ENCODE measurements at regions not wholly inside any gene's neighbourhood (a gene's known extent, or its start where the extent isn't known, plus 50 kb on each side); places are given as distances from the start of the nearest gene placed in this dataset.
"Not testable (repeated sequence)": the region's sequence is repeated elsewhere in the genome, so short reads cannot be mapped to it uniquely, and the experiment has no call there.

GRCh38 chr1:148392505-148392904, 90.6 kb downstream of the PPIAL4G start:
- H3K4me3 ChIP-seq; H3K4me1 ChIP-seq (ENCODE audit: low read depth); DNase-seq (ENCODE audit: low read depth in 1 of 2, low spot score in 1 of 2); H3K36me3 ChIP-seq; H3K27me3 ChIP-seq; H3K27ac ChIP-seq; H3K9me3 ChIP-seq (ENCODE audit: low read depth): not testable (repeated sequence)

DNA sequence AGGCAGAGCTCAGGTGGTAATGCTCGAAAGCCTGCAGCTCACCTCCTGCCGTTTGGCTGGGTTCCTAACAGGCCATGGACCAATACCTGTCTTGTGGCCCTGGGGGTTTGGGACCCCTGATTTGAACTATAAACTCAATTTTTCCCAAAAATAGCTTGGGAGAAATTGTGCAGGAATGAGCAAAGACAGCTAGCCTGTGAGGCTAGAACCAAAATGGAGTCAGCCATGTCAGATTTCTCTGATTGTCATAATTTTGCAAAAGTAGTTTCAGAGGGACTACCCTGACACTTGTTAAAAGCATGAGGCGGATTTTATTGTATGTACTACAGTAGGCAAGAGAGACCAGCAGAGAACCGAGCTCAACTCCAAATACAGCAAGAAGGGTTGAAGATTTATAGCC, 91.8 kb downstream of the PPIAL4G start:
- not testable (repeated sequence) for H3K36me3 ChIP-seq; DNase-seq (ENCODE audit: low read depth in 1 of 2, low spot score in 1 of 2); H3K27me3 ChIP-seq; H3K9me3 ChIP-seq (ENCODE audit: low read depth); H3K27ac ChIP-seq; H3K4me3 ChIP-seq; H3K4me1 ChIP-seq (ENCODE audit: low read depth)

DNA sequence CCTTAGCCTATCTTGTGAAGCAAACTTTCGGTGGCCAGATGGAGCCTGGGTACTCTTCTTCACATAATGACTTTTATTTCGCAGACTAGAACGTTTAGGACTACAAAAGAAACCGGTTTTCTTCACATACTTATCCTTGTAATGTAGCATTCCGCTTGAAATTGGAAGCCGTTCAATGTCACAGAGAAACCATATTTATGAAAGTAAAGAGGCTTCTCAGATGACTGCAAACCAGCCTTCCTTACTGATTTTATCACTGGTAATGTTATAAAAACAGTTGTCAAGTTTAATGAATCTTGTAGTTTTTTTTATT, 94.1 kb downstream of the PPIAL4G start:
- H3K4me3 ChIP-seq, result peak overlapping the region; percentile 16
- H3K27me3 ChIP-seq, result no peaks in the 10 kb centered on the region
- no peaks in the 10 kb centered on the region for H3K36me3 ChIP-seq
- no peaks in the 10 kb centered on the region for H3K4me1 ChIP-seq (ENCODE audit: low read depth)
- DNase-seq (ENCODE audit: low read depth in 1 of 2, low spot score in 1 of 2), result no peak
- TF ChIP-seq, protein P1, sequence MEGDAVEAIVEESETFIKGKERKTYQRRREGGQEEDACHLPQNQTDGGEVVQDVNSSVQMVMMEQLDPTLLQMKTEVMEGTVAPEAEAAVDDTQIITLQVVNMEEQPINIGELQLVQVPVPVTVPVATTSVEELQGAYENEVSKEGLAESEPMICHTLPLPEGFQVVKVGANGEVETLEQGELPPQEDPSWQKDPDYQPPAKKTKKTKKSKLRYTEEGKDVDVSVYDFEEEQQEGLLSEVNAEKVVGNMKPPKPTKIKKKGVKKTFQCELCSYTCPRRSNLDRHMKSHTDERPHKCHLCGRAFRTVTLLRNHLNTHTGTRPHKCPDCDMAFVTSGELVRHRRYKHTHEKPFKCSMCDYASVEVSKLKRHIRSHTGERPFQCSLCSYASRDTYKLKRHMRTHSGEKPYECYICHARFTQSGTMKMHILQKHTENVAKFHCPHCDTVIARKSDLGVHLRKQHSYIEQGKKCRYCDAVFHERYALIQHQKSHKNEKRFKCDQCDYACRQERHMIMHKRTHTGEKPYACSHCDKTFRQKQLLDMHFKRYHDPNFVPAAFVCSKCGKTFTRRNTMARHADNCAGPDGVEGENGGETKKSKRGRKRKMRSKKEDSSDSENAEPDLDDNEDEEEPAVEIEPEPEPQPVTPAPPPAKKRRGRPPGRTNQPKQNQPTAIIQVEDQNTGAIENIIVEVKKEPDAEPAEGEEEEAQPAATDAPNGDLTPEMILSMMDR (IDR thresholded peaks at IDR 0.05; ENCODE audit: low read depth, low read length), result no peak
- H3K9me3 ChIP-seq (ENCODE audit: low read depth), result no peaks in the 10 kb centered on the region
- peak overlapping the region; percentile 64 for H3K27ac ChIP-seq

DNA sequence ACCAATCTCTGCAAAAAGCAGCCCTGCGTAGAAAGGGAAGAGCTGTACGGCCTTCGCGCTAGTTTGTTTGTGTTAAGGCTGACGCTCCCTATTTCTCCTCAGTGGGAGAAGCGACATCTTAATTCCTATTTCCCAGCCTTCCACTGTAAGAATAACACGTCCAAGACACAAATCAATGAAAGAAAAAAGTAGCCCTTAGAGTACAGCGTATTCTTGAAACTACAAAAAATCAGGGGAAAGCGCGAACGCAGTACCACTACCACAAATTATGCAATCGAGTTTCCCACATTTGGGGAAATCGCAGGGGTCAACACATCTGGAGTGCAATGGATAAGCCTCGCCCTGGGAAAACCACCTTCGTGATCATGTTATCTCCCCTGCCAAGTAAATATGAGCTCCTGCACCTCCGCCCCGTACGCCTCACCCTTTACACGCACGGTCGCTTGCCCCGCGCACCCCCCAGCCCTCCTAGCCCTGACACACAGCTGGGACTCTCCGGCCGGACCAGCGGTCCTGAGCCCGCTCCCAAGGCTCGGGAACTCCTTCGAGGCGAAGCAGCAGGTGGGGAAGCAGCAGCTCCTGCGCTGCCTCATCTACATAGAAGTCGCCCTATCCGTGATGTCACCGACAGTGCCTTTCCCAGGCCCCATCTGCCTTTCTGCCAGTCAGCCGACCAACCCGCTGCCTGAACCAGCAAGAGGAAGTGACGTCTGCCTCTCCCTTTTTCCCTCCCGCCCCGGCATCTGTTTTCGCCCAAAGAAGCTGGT, 94.7 kb downstream of the PPIAL4G start:
- TF ChIP-seq, protein P1 (IDR thresholded peaks at IDR 0.05; ENCODE audit: low read depth, low read length), result no peak
- no peaks in the 10 kb centered on the region for H3K27me3 ChIP-seq
- H3K4me1 ChIP-seq (ENCODE audit: low read depth), result no peaks in the 10 kb centered on the region
- no peaks in the 10 kb centered on the region for H3K36me3 ChIP-seq
- H3K9me3 ChIP-seq (ENCODE audit: low read depth), result no peaks in the 10 kb centered on the region
- peak; percentile 64 to 95 for DNase-seq (ENCODE audit: low read depth in 1 of 2, low spot score in 1 of 2)
- peak overlapping the region; percentile 16 for H3K4me3 ChIP-seq
- peak overlapping the region; percentile 64 for H3K27ac ChIP-seq

DNA sequence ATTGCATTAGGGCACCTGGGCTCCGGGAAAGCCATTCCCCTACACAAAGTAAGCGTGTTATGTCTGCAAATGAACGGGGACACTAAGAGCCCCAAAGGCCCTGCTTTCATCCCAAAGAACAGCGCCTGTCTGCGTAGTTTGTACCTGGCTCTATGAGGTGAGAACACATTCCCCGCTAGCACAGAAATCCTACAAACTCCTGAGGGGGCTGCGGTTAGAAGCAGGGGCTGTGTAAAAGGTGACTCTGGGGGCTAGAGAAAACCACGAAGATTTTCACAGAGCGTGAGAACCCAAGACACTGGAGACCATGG, 95.2 kb downstream of the PPIAL4G start:
- not testable (repeated sequence) for H3K27ac ChIP-seq

GRCh38 chr1:148387122-148387948, 95.8 kb downstream of the PPIAL4G start:
- not testable (repeated sequence) for H3K36me3 ChIP-seq; H3K4me1 ChIP-seq (ENCODE audit: low read depth); DNase-seq (ENCODE audit: low read depth in 1 of 2, low spot score in 1 of 2); H3K27me3 ChIP-seq; H3K4me3 ChIP-seq; H3K9me3 ChIP-seq (ENCODE audit: low read depth); H3K27ac ChIP-seq

More for the DNA sequence above, 95.2 kb downstream of the PPIAL4G start:
- not testable (repeated sequence) for H3K4me3 ChIP-seq; H3K36me3 ChIP-seq; H3K27me3 ChIP-seq; H3K9me3 ChIP-seq (ENCODE audit: low read depth); H3K4me1 ChIP-seq (ENCODE audit: low read depth); DNase-seq (ENCODE audit: low read depth in 1 of 2, low spot score in 1 of 2)

DNA sequence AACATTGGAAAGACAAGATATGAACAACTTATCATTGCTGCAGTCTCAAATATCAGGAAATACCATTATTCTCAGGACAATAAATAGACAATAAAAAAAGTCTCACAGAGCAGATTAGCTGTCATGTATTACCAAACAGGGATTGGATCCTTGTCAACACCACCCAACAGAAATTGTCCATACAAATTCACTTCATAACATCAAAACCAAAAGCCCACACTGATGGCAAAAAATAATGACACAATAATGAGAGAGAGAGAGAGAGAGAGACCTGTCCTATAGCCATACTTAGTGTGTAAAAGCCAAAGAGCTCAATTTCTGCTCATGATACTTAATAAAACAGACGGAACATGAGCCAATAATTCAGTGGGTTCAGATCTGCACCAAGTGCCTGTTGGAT, 96.5 kb downstream of the PPIAL4G start:
- Histone ChIP-seq H3K36me3 (no peaks in the 10 kb centered on the region), H3K4me3 (no peak overlapping the region), H3K27me3 (no peaks in the 10 kb centered on the region), H3K4me1 (ENCODE audit: low read depth) (no peaks in the 10 kb centered on the region), H3K9me3 (ENCODE audit: low read depth) (no peaks in the 10 kb centered on the region), H3K27ac (no peak overlapping the region)
- TF ChIP-seq, protein P1 (IDR thresholded peaks at IDR 0.05; ENCODE audit: low read depth, low read length), result no peak
- DNase-seq (ENCODE audit: low read depth in 1 of 2, low spot score in 1 of 2), result no peak

GRCh38 chr1:148386031-148386398, 97.1 kb downstream of the PPIAL4G start:
- H3K27ac ChIP-seq; H3K9me3 ChIP-seq (ENCODE audit: low read depth): not testable (repeated sequence)

More at GRCh38 chr1:148386031-148386398, 97.1 kb downstream of the PPIAL4G start:
- DNase-seq (ENCODE audit: low read depth in 1 of 2, low spot score in 1 of 2); H3K4me3 ChIP-seq; H3K36me3 ChIP-seq; H3K27me3 ChIP-seq; H3K4me1 ChIP-seq (ENCODE audit: low read depth): not testable (repeated sequence)
